Stimulated activated CD4-positive, alpha-beta T cell treated with anti-CD3 and anti-CD28 coated beads, TNF-alpha, amount 100 ng/mL, for 4 hours (primary cell): ENCODE measurements at regions not wholly inside any gene's neighbourhood (a gene's known extent, or its start where the extent isn't known, plus 50 kb on each side); places are given as distances from the start of the nearest gene placed in this dataset.
"Not testable (repeated sequence)": the region's sequence is repeated elsewhere in the genome, so short reads cannot be mapped to it uniquely, and the experiment has no call there.

Source experiments
- DNase-seq, 3 experiments: peaks; one replicate each; pipeline ENCODE4 v3.0.0-alpha.2; 2020; ENCODE audit warnings: low read depth in 3 of 3

DNA sequence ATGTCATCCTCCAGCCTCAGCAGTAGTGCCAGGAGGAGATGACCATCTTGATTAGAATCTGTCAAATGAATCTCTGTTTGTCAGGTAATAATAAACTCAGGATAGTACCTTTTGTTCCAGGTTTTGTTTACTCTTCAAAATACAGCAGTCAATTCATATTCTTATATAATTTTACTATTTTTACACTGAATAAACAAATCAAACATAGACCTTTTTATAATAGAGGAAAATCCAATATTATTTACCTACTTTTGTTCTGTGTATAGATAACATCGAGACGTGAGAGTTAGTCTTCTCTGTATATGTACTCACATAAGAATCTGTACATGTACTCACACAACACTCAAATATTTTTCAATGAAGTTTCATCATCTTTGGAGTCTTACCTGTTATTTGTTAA is 365.4 kb upstream of the EPHA5 start:
- DNase-seq = no peak

DNA sequence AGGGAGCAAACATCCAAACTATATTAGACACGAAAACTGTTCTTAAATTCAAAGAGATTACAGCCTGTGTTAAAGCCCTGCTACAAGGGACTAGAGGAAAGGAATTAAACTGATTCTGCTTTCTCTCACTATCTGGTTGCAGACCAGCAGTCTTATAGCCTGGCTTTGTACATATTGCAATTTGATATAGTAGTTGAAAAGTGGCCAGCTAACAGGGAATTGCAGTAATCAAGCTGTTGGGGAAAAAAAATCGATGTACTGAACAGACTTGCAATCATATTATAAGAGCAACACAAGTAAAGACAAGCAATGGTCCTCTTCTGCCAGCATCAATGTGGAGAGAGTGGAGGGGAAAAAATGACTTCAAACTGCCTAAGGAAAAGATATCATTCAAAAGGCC is 364.4 kb upstream of the EPHA5 start:
- DNase-seq = no peak

DNA sequence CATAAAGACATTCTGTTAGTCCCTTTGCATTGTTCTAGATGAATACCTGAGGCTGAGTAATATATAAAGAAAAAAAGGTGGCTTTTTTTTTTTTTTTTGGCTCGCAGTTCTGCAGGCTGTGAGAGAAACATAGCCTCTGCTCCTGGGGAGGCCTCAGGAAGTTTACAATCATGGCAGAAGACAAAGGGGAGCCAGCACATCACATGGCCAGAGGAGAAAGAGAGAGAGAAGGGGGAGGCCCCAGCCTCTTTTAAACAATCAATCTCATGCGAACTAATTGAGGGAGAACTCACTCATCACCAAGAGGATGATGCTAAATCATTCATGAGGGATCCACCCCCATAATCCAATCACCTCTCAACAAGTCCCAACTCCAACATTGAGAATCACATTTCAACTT is 364.0 kb upstream of the EPHA5 start:
- no peak for DNase-seq

DNA sequence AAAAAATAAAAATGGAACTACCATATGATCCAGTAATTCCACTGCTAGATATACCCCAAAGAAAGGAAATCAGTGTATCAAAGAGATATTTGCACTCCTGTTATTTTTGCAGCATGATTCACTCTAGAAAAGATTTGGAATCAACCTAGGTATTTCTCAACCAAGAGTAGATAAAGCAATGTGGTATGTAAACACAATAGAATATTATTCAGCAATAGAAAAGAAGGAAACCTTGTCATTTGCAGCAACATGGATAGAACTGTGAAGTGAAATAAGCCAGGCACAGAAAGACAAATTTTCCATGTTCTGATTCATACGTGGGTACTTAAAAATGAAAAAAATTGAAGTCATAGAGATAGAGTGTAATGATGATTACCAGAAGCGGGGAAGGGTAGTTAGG is 362.3 kb upstream of the EPHA5 start:
- DNase-seq = no peak

DNA sequence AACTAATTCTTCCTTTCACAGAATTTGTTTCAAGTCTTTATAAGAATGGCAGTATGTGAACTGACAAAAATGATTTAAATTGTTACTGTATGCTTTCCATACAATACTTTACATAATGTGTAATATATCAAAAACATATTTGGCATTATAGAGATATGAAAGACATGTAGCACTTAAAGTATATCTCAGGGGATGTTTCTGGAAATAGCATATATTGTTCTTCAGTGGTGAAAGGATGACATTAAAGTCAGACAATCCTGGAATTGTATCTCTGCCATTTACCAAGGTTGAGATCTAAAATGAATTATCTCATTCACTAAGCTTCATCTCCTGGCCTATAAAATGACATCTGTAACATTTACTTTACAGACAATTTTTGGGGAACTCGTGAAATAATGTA is 358.4 kb upstream of the EPHA5 start:
- no peak for DNase-seq

DNA sequence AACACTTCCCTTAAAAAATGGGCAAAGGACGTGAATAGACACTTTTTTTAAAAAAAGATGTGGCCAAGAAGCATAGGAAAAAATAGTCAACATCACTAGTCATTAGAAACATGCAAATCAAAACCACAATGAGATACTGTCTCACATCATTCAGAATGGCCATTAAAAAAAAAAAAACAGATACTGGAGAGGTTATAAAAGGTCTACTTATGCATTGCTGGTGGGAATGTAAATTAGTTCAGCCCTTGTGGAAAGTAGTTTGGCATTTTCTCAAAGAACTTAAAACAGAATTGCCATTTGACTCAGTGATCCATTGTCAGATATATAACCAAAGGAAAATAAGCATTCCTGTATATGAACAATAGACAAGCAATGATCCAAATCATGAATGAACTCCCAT is 352.8 kb upstream of the EPHA5 start:
- DNase-seq = no peak

DNA sequence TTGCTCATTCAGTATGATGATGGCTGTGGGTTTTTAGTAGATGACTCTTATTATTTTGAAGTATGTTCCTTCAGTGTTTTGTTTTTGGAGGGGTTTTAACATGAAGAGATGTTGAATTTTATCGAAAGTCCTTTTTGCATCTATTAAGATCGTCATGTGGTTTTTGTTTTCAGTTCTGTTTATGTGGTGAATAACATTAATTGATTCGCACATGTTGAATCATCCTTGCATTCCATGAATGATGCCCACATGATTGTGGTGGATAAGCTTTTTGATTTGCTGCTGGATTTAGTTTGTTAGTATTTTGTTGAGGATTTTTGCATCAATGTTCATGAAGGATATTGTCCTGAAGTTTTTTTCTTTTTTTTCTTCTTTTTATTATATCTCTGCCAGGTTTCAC is 347.4 kb upstream of the EPHA5 start:
- DNase-seq = no peak

DNA sequence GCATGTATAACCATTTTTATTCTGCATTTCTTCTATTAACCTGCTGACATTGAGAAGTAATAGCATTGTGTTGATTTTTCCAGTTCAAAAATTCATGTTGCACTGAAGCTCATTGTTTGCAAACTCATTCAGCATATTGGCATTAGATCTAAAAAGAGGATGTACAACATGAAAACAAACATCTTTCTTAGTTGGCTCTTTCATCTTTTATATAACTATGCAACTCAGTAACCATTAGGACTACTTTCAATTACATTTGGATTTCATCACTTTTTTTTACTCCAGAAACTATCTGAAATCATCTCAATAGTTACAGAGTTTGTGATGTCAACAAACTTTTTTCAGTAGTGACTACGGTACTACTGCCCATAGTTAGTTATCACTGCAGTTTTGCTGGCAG is 346.0 kb upstream of the EPHA5 start:
- no peak for DNase-seq

DNA sequence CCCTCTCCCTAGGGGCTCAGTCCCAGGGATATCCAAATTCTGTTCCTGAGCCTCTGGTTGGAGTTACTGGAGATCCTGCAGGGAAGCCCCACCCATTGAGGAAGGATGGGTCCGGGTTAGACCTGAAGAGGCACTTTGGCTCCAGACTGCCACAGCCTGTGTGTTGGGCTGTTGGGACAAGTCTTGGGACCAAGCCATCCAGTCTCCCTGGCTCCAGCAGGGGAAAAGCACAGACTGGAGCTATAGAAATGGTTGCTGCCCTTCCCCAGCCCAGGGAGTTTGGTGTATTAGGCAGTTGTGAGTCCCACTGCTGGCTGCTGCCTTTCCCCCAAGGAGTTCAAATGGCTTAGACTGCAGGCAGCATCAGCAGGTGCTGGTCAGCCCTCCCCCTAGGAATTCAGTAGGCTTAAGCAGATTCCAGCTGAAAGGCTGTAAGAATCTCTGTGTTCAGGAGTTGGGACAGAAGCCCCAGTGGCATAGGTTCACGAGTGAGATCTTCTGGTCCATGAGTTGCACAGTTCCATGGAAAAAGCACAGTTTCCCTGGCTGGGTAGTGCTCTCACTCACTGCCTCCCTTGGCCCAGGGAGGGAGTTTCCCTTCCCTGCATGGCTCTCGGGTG is 344.0 kb upstream of the EPHA5 start:
- DNase-seq = no peak

DNA sequence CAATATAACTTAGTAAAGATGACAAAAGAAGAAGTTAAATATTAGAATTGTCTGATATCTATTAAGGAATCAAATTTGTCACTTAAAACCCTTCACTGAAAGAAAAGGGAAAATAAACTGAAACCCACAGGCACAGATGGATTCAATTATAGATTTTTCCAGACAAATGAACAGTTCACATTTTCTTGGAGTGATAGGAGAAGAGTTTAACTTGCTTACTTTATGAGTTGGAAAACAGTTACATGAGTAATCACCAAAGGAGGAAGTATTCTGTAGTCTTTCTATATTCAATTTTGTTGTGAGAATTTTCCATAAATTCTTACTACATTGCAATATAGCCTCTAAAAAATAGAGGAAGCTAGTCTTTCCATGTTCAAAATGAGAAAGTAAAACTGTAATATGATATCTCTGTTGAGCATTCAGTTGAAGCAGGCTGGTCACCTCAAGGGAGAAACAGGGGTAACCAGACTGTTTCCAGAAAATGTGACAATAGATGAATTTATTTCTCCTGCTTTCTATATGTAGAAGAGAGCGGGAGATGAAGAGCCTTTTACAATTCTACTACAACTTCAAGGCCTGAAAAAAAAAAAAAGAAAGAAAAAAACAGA is 330.3 kb upstream of the EPHA5 start:
- DNase-seq = no peak

DNA sequence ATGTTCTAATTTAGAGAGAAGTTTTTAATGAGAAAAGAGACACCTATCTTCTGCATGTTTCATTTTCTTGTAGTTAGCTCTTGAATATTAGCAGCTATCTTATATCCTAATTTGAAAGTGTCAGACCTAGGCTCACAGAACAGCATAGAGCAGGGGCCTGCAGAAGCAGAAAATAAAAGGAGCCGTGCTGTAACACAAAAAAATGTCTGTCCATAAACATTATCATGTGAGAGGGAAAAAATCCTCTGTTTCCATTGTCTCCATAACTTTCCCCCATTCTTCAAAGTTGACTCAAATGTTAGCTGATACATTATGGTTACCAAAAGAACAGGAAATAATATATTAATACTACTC is 329.2 kb upstream of the EPHA5 start:
- DNase-seq = no peak

DNA sequence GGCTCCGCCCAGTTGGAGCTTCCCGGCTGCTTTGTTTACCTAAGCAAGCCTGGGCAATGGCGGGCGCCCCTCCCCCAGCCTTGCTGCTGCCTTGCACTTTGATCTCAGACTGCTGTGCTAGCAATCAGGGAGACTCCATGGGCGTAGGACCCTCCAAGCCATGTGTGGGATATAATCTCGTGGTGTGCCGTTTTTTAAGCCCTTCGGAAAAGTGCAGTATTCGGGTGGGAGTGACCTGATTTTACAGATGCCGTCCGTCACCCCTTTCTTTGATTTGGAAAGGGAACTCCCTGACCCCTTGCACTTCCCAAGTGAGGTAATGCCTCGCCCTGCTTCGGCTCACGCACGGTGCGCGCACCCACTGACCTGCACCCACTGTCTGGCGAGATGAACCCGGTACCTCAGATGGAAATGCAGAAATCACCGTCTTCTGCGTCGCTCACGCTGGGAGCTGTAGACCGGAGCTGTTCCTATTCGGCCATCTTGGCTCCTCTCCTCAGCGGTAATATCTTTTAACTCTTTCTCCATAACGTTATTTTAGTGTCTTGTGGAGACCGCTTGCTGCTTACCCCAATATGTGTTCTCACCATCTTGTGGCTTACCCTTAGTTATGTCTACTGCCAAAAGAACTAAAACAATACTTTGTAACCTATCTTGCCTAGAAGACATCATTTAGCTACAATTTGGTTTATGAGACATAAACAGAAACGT is 328.7 kb upstream of the EPHA5 start:
- not testable (repeated sequence) for DNase-seq

DNA sequence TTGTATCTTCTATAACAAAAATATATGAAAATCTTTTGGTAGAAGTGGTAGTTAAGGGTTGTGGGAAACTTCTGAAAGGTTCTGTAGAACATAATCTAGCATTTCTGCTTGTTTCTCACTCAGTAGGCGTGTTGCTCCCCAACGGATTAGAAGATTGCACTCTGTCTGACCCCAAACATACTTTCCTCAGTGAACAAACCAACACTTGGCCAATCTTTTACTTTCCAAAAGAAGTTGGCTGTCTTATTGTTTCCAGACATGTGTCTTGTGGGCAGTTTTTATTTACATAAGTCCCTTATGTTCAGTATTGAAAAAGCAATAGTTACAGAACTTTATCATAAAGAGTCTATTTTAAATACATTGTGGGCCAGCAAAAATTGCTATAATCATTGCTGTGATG is 312.8 kb upstream of the EPHA5 start:
- DNase-seq = no peak

DNA sequence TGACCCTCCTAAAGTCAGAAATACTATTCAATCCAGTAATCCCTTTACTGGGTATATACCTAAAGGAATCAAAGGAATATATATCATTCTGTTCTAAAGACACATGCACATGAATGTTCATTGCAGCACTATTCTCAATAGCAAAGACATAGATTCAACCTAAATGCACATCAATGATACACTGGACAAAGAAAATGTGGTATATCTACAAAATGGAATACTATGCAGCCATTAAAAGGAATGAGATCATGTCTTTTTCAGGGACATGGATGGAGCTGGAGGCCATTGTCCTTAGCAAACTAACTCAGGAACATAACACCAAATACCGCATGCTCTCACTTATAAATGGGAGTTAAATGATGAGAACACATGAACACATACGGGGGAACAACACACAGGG is 306.0 kb upstream of the EPHA5 start:
- DNase-seq = no peak

DNA sequence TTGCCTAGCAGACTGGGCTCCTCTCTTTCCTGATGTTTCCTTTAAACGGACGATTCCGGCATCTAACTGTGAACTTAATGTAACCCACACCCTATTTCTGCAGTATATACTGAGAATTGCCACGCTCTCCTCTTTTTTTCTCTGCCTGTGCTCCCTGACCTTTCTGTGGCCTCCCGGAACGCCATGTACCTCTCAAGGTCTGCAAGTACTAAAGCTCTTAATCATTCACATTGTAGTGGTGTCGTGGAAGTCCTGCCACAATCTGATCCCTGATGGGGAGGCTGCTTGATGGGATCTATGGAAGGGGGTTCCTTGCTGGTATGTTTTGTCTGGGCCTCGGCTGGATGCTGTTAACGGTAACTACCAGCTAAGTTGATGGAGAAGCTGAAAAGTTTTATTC is 302.9 kb upstream of the EPHA5 start:
- no peak for DNase-seq

DNA sequence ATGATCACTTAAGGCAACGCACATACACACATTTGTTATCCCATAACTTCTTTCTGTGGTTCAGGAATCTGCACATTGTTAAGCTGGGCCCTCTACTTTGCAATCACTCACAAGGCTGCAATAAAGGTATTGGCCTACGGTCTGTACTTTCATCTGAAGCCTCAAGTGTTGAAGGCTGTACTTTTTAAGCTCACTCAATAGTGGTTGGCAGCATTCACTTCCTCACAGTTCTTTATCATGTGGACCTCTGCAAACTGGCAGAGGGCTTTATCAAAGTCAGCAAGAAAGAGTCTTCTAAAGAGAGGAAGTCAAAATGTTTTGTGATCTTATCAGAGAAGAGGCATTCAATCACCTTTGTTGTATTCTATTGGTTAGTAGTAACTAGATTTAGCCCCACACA is 301.4 kb upstream of the EPHA5 start:
- DNase-seq = no peak

DNA sequence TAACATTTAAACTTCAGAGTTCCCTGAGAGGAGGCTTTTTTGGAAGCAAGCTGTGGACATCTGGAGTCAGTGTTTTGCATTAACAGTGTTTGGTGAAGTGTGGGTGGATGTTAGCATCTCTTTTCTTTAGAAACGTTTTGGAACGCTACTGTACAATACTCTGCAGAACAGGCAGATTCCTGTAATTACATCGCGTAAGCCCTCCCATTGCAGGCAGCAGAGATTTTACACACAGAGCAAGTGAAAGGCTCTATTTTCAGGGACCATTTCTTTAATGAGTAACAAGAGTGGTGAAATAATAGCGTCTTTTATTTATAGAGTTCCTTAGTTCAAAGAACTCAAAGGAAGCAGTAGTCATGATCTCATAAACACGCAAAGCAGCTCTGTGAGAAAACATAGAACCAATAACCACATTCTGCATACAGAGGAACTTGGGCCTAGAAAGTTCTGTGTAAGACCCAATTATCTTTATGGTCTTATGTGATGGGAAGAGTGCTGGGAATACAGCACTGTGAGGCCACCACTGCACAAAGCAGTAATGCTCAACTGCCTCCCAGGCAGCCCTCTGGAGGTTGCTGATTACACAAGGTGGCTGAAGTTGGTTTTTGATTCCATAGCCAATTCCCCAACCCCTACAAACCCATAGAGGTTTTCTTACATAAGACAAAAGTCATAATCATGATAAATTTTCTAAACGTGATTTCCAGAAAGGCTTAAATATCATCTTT is 298.7 kb upstream of the EPHA5 start:
- DNase-seq = no peak

DNA sequence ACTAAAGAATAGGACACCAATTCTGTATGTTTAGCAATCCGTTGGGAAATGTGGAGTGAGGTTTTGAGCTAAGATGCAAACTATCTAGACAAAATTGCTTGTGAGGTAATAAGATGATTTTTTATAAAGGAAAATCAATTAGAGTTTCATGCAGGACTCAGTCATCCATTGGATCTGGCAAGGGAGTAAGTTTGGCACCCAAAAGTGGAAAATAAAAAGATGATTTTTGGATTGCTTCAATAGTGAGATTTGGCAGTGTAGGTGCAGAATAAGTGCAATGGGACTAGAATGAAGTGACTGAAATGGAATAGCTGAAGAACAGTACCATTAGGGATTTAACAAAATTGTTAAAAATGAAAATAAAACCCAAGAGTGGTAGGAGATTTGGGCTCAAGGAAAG is 290.5 kb upstream of the EPHA5 start:
- DNase-seq = no peak

DNA sequence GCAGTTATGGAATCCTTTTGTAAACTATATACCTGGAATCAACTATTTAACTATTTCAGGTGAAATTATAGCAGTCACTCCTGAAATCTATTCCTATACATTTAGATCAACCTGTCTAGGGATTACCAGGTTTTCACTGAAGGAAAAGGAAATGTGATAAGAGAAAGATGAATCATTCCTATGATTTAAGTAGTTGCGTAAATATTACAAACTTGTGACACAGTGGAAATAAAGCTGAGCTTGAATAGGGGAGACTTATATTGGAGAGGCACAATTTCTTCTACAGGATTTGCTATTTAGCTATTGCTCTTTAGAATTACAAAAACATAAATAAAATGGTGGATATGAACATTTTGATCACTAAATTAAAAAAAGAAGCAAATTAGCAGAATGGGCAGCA is 284.1 kb upstream of the EPHA5 start:
- no peak for DNase-seq

DNA sequence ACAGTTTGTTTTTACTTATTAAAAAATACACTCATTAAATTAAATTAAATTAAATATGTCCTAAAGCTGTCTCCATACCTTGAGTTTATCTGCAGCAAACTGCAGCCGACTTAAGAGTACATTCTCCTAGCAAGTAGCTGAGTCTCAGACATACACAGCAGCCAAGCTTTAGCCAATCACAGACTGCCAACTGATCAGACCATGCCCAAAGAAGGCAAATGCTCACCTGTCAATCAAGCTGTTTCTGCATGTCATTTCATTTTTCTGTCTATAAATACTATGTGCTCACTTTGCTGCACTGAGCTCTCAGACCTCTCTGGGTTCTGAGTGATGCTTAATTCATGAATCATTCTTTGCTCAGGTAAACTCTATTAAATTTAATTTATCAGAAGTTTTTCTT is 280.9 kb upstream of the EPHA5 start:
- DNase-seq = no peak

DNA sequence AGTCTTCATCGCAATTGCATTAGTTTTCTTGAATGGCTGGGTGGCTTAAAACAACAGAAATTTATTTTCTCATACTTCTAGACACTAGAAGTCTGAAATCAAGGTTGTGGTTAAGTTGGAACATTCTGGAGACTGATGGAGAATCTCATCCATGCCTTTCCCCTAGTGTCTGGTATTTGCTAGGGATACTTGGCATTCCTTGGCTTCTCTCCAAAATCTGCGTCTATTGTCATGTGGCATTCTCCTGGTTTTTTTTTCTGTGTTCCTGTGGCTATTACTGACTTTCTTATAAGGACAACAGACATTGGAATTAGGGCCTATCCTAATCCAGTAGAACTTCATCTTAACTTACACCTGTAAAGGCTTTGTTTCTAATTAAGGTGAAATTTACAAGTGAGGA is 272.8 kb upstream of the EPHA5 start:
- no peak for DNase-seq

DNA sequence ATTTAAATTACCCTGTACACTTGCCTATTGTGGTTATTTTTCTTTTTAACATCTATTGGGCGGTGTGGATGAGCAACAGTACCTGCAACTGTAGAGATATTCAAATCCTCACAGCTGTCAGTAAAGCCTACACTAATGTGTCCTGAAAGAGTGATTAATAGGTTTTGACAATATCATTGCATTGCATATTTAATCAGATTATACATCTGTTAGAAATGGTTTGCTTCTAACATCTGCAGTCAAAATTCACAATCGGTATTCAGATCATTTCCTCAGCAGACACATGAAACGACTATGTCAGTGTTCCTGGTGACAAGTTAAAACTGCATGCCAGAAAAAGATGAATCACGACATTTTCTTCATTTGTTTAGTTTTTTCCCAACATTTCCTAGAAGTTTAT is 254.6 kb upstream of the EPHA5 start:
- no peak for DNase-seq

DNA sequence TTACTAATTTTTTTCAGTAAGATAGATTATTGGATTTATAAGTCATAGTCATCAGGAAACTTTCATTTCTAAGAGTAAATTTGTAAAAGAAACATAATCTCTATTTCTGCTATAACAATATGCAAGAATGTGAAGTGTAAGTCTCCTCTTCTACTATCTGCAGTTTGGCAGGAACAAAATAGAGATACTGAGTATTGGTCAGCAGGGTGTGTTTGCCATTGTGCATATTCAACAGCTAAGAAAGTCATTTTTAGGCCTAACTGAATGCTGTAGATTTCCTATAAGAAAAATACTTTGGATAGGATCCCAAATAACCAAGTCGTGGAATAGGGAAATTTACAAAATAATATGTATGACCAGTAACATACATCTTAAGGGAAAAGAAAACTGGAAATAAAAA is 253.3 kb upstream of the EPHA5 start:
- no peak for DNase-seq
